GM10248 (cell line): ENCODE measurements at regions not wholly inside any gene's neighbourhood (a gene's known extent, or its start where the extent isn't known, plus 50 kb on each side); places are given as distances from the start of the nearest gene placed in this dataset.

Experiments
- CTCF ChIA-PET: fragments of 300-600 bp; sonication (Branson Sonifier 250); formaldehyde crosslinking; extraction: SDS; loops from one replicate; lab custom pipeline; 2021; ENCODE audit warnings: antibody characterized with exemption; lab: Yijun Ruan, JAX
- POLR2A ChIA-PET: fragments of 350-650 bp; sonication (Branson Sonifier 250); formaldehyde crosslinking; extraction: SDS; loops from one replicate; lab custom pipeline; 2020; ENCODE audit warnings: antibody characterized with exemption; lab: Yijun Ruan, JAX
- DNase-seq: peaks from one replicate; pipeline ENCODE4 v3.0.0; 2012; ENCODE audit errors: extremely low spot score
- CTCF ChIP-seq: IDR thresholded peaks from 2 replicates; pipeline ENCODE4 v1.5.1; 2012; ENCODE audit warnings: mild to moderate bottlenecking, low read depth; ENCODE audit errors: extremely low read depth, missing control alignments, control extremely low read depth

DNA sequence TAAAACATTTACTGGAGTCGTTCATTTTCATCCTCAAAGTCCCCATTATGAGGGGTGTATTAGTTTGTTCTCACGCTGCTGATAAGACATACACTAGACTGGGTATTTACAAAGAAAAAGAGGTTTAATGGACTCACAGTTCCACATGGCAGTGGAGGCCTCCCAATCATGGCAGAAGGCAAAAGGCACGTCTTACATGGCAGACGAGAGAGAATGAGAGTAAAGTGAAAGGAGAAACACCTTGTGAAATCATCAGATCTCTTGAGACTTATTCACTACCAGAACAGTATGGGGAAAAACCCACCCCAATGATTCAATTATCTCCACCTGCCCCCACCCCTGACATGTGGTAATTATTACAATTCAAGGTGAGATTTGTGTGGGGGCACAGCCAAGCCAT is 830.4 kb upstream of the RGS18 start:
- ChIA-PET CTCF (interaction anchor here (2.1 kb wide), 1 partner anchor 12 kb away, joined by 8 read pairs; no protein-coding TSS in a partner anchor), POLR2A (no interaction called here)
- DNase-seq = no peak
- TF ChIP-seq CTCF = no peak

DNA sequence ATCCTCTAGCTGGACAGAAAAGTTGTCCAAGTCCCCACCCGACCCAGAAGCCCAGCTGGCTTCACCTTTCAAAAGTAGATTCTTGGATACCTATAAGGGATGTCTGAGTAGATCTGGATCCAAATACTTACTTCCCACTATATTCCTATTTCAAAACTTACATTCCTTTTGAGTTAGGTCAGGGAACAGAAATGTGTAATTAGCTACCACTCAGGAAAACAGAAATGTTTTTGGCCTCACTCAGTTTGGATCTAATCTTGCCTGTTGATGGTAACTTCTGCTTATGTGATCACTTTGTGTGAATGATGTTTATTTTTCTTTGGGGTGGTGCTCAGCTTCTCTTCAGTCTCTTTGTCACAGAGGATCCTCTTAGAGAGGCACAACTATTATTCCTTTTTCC is 814.4 kb upstream of the RGS18 start:
- ChIA-PET CTCF (no interaction called here), POLR2A (no interaction called here)
- no peak for TF ChIP-seq CTCF
- DNase-seq = no peak

DNA sequence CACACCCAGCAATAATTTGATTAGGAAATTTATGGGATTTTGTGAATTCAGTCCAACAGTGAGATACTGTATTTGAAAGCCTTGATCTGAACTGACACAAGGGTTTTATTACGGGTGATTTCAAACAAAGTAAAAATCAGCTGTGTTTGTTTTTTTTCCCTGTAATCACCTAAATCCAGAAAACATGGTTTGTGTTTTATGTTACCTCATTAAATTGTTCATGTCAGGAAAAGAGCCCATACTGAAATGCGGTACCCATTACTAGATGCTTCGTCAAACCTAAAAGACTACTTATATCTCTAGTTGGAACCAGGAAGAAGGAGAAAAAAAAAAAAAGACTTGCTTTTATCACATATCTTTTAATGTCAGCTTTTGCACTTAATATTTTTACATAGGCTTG is 811.9 kb upstream of the RGS18 start:
- ChIA-PET POLR2A (no interaction called here), CTCF (no interaction called here)
- no peak for TF ChIP-seq CTCF
- DNase-seq = no peak

DNA sequence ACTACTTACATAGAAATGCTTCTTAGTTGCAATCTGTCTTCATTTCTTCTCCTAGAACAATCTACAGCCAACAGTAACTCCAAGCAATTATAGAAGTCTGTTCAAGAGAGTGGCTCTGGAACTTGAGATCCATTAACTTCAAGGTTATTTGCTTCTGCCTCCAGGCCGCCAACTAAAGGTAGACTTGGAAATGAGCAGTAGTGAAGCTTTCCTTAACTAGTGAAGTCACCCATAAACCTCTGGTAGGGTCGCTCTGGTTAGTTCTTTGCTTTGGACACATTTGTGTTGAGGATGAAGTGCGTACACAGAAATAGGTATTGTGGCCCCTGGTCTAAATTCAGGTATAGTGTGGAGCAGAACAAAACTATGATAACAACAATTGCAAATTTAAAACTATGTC is 809.9 kb upstream of the RGS18 start:
- CTCF ChIA-PET = no interaction called here
- POLR2A ChIA-PET = no interaction called here
- no peak for TF ChIP-seq CTCF
- DNase-seq = no peak

DNA sequence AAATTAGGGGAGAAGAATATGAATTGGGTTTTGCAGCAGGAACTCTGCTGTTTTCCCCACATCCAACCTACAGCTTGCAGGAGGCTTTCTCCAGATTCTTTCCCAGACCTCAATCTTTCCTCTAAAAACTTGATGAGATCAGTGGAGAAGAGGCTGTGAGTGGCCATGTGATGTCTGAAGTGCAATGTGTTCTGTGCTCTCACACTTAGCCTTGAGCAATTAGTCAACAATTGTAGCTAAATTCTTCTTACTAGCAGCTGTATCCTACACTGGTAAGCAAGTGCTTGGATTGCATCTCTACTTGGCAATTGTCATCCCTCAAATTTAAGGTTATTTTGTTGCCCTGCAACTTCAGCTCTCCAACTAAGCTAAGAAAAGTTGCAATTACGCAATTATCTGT is 807.3 kb upstream of the RGS18 start:
- no peak for TF ChIP-seq CTCF
- no peak for DNase-seq
- POLR2A ChIA-PET = no interaction called here
- CTCF ChIA-PET = interaction anchor here (1.4 kb wide), 2 partner anchors 11 to 13 kb away, joined by 5 read pairs; no protein-coding TSS in a partner anchor

DNA sequence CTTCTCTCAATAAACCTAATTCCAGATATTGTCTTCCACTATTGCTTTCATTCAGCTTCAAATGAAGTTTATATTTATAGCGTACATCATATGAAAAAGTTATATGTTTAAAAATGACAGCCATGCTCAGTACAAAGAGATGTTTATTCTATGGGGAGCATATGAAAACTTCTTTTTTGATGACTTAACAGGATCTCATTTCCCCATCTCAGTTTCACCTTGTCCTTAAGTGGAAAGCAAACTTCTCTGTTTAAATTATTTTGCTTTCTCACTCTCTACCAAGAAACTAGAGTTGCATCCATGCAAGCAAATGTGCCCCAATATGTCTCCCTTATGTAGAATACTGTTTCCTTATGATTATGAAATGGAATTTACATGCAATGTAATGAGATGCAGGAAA is 799.5 kb upstream of the RGS18 start:
- ChIA-PET POLR2A (no interaction called here), CTCF (interaction anchor here (1.4 kb wide), 1 partner anchor 25 kb away, joined by 3 read pairs; no protein-coding TSS in a partner anchor)
- no peak for DNase-seq
- no peak for TF ChIP-seq CTCF

GRCh38 chr1:191366686-191367085 is 791.6 kb upstream of the RGS18 start:
- ChIA-PET POLR2A (no interaction called here), CTCF (no interaction called here)
- no peak for TF ChIP-seq CTCF
- DNase-seq = no peak
